ACHN (cell line): ENCODE measurements at regions not wholly inside any gene's neighbourhood (a gene's known extent, or its start where the extent isn't known, plus 50 kb on each side); places are given as distances from the start of the nearest gene placed in this dataset.

Experiments
- DNase-seq: peaks from one replicate; pipeline ENCODE4 v3.0.0-alpha.2; 2015
- in situ Hi-C: cut with HindIII; loops from 2 replicates; pipeline ENCODE4 v1.10.0; 2017; ENCODE audit warnings: low sequenced_read_pairs, low pct_ligation_motif_present, low pct_unique_long_range_greater_than_20kb

DNA sequence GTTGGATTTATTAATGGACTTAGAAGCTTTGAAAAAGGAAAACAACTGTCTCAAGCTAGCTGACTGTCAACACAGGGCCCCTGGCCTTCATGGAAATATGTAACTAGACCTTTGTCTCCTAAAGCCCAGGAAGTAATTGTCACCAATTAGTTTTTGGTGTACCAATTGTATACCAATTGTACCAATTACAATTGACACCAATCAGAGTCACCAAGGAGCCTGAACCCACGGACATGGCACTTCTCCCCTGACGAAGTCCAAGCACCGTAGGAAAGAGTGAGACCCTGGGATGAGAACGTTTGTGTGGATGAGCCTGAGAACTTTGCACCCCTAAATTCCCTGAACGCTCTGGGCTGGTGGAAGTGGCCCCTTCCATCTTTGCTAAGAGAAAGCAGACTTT, 129.0 kb downstream of the ENGASE start:
- in situ Hi-C loops = no loop called here
- DNase-seq = no peak

DNA sequence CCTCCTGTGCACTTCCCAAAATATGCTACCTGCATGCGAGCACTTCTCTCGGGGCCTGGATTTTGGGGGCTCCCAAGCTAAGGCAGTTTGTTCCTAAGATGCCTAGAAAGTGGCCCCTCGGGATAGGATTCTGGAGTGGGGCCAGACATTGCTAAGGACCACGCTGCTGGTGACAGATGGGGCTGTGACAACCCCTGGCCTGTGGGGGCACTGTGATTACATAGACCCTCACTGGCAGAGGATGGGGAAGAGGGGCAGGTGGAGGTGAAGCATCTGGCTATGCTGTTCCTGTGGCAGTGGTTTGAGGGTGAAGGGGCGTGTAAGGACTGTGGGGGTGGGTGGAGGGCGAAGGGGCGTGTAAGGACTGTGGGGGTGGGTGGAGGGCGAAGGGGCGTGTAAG, 128.4 kb downstream of the ENGASE start:
- DNase-seq = no peak
- in situ Hi-C loops = no loop called here

DNA sequence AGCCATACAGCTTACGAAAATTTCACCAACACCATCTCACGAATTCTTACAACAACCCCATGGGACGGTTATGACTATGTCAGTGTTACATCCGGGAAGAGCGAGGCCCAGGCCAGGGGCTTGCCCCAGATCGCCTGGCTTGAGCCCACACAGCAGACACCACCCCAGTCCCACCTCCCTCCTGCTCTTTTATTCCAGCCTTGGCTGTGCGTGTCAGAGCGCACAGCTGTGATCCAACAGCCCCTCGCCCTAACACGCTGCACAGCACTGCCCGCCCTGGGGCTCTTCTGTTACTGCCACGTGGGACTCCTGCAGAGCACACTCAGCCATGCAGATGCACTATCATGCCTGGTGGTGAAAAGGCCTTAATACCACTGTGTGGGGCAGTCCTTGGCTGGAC, 127.9 kb downstream of the ENGASE start:
- DNase-seq = no peak
- in situ Hi-C loops = no loop called here

DNA sequence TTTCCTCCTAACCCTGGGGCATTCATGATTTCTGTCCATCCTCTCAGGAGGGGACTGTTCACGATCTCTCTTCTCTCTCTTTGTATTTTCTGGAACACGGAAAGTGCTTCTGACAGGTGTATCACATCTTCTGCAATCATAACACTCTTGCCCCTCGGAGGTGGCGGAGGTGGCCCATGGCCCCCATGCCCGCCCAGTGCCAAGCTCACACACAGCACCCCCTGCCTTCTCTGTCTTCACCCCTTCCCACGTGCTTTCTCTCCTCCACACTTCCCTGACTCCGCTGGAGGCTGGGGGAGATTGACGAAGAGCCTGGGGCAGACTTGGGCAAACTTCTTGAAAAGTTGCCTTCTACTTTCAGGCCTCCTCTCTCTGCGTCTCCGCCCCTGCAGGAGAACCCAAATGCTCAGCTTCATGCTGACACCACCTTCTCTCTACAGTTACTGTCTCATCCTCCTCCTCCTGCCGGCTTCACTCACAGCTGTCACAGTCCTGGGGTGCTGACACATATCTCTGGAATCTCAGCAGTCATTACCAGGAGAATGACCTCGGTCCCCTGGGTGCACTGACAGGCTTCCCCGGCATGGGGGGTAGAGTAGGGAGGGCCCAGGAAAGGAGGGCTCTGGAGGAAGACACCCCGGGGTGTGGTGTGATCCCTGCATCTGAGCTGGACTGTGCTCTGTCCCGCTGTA, 127.1 kb downstream of the ENGASE start:
- in situ Hi-C loops = no loop called here
- peak; percentile 92 for DNase-seq

DNA sequence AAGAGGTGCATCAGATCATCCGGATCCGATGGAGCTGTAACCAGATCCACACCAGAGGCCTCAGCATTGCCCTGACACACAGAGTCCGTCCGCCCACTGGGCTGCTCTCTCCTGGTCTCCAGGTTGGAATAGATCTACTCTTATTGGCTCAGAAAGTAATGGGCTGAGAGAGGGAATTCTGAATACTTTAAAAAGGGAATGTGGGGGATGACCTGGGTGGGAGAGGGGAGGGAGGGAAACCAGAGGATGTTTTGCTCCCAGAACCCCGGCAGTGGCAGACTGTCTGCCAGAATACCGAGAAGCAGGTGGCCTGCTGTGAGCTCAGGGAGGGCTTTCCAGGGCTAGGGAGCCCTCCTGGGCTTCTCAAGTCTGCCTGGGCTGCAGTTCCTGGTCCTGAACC, 126.5 kb downstream of the ENGASE start:
- DNase-seq = no peak
- in situ Hi-C loops = no loop called here

DNA sequence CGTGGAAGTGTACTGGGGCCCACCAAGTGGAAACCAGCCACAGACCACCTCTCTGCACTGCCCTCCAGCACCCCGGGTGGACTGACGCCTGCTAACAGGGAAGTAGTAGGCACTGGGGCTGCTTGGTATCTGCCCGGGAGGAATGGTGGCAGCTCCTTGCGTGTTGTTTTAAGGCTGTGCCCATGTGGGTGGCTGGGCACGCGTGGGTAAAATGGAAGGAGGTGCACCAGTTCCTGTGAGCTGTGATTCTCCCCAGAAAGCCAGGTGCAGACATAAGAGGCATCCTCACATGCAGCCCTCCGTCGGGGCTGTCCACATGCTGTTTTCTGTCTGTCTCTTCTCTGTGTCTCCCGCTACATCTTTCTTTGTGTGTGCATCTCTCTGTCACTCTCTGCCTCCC, 122.3 kb downstream of the ENGASE start:
- in situ Hi-C loops = loop anchor here (25.0 kb wide), 2 partner anchors 115 to 190 kb away; no protein-coding TSS in a partner anchor
- DNase-seq = no peak

DNA sequence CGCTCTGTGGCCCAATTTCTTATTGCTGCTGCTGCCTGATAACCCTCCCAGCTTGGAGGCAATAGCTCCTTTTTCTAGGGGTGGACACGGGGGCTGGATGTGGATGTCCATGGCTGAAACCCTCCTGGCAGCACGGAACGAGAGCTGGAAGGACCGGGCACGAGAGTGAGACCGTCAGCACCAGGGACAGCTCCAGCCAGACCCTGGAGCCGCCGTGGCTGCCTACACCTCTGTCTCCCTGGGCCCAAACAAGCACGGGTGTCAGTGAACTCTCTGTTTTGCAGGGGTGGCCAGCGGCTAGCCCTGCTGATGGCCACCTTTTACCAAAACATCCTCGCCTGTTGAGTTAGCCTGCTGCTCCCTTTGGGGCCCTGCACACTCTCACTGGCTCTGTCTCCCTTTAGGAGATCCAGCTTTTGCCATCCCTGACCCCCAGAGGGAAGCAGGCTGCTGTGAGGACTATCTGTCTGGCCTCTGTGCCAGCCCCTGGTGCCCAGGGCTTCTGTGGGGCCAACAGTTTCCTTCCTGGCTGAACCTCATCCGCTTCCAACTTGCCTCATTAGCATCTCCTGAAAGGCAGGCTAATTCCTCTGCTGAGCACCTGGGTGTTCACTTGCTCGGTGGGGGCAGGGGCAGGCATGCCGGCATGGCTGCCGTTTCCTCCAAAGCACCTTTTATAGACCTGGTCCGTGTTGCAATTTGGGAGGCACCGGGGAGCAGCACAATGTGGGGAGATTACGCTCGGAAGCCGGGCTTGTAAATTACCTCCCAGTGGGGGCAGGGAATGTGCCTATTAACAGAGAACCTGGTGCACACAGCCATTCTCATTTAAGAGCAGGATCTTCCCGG, 118.1 kb downstream of the ENGASE start:
- DNase-seq = peak; percentile 64
- in situ Hi-C loops = loop anchor here (25.0 kb wide), 2 partner anchors 120 to 195 kb away; no protein-coding TSS in a partner anchor

DNA sequence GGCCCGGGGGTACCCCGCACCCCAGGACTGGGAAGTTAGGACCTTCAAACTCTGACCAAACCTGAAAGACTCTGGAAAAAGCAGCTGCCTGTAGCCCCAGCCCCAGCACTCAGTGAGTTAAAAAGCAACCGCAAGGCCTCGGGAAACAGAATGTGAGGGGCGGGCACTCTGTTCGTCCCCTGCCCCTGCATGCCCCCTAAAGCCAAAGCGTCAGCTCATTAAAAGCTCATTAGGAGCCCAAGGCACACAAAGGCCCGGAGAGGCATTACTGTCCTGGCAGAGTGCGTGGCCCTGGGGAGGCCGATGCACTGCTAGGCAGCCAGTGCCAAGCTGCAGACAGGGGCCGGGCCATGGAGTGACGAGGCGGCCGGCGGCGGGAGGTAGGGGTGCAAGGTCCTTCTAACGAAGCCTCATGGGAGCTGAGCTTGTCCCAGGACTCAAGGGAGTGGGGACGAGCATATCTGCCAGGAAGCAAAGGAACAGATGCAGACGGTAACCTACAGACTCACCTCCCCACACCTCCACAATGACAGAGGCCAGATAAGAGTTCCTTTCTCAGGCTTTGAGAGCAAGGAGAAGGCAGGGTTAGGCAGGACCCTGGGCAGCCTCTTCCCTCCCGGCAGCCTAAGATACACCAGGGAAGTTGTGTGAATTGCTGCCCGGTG, 116.8 kb downstream of the ENGASE start:
- no peak for DNase-seq
- in situ Hi-C loops = loop anchor here (25.0 kb wide), 2 partner anchors 121 to 196 kb away; no protein-coding TSS in a partner anchor

DNA sequence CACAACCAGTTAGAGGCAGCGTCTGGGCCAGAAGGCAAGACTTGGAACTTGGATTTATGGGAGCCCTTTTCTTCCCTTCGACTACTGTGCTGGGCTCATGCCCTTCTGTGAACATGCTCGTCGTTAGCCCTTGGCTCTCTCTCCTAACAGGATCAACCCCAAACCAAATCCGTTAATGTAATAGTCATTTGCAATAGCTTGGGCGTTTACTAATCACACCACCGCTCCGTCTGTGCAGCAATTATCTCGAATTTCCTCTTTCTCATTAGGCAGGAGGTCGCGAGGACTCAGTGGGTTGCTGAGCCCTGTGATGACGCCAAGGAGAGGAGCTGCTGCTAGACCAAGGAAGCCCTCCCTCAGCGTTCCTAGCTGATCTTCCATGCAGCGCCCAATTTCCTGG, 114.7 kb downstream of the ENGASE start:
- in situ Hi-C loops = loop anchor here (25.0 kb wide), 2 partner anchors 123 to 198 kb away; no protein-coding TSS in a partner anchor
- DNase-seq = no peak

DNA sequence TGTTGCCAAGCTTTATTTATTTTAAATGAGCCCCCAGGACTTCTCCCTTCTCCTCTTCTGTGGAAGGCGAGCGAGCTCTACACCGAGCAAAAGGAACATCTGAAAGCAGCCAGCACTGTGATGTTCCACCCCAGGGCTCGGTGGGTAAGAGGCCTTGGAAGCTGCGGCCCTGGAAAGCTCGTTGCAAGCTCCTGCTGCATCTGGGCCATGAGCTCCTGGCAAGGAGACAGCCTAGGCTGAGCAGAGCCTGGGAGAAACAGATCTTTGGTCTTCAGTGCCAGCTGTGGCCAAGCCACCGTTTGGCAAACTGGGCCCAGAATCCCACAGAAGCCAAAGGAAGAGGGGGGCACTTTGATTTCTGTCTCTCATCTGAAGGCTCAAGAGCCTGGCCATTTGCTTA, 114.1 kb downstream of the ENGASE start:
- no peak for DNase-seq
- in situ Hi-C loops = loop anchor here (25.0 kb wide), 2 partner anchors 124 to 199 kb away; no protein-coding TSS in a partner anchor

DNA sequence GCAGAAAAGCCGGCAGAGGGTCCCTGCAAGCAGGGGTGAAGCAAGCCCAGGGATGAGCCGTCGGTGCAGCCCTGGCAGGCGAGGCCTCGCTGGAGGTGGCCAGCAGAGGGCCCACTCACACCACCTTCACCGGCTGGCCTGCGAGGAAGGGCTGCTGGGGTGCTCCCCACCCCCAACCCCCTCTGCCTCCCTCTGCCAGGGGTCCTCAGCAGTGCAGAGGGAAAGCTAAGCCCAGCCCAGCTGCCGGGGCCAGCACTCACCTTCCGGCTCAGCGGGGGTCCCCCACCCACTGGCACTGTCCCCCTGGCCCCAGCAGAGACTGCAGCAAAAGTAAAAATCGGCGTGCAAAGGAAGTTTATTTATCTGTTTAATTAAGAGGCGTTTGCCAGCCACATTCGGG, 113.4 kb downstream of the ENGASE start:
- DNase-seq = peak; percentile 43
- in situ Hi-C loops = loop anchor here (25.0 kb wide), 2 partner anchors 124 to 199 kb away; no protein-coding TSS in a partner anchor

DNA sequence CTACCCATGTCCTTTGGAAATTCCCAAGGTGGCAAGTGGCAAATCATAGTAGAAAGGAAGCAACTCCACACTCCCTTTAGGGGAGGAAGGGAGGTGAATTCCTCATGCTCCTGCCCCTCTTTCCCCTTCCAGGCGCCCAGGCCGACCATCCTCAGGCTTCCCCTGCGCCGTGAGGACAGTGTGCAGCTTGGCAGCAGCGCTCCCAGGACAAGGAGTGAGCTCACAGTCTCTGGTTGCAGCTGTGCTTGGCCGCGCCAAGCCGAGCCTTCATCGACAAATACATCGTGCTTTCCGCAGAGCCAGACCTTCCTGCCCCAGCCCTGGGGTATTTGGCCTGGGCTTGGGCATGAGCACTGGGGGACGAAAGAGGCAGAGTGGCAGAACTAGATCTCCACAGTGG, 112.6 kb downstream of the ENGASE start:
- in situ Hi-C loops = loop anchor here (25.0 kb wide), 2 partner anchors 125 to 200 kb away; no protein-coding TSS in a partner anchor
- no peak for DNase-seq

DNA sequence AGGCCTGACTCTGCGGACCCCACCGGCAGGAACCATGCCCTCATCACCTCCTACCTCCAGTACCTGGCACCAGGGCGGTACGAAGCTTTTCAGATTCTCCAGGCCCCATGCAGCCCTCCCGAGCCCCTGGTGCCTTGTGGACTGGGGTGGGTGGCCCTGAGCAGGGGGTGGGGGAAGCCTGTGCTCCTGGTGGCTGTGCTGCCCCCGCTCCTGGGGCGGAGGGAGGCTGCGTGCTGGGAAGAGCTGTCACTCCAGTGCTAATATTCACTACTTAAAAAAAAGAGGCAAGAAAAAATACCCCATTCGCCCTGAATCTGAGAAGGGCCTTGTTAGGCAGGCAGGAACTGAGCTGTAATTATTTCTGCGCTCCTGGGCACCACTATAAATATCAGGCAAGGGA, 111.8 kb downstream of the ENGASE start:
- DNase-seq = no peak
- in situ Hi-C loops = loop anchor here (25.0 kb wide), 2 partner anchors 126 to 201 kb away; no protein-coding TSS in a partner anchor

DNA sequence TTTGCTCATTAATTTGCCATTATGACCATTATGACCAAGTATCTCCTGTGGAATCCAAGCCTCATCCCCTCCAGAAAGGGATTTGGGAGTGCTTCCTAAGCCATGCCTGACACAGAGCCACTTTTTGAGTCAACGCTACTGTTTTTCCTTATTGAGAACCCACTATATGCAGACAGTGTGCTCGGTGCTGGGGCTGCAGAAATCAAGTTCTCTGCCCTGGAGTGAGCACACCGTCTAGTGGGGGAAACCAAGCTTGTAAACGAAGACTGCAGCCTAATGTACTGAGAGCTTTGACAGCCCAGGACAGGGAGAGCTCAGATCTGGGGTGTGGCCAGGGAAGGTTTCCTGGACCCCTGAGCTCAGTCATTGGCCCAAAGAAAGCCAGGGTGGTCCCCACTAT, 111.0 kb downstream of the ENGASE start:
- DNase-seq = no peak
- in situ Hi-C loops = loop anchor here (25.0 kb wide), 2 partner anchors 127 to 202 kb away; no protein-coding TSS in a partner anchor

DNA sequence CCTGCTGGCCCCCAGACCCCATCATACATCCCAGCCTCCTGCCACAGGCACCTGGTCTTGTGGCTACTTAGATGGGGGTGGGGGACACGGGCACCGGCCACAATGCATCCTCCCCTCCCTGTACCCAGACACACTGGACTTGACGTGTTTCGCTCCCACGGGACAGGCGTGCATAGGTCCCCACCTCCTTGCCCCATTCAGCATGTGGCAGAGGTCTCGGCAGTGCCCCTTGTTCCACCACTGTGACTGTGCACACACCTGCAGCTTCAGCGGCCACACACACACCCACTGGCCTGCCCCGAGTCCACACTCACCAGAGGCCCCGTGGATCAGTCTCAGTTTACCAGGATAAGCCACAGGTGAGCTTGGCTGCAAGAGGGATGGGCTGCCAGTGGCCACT, 109.6 kb downstream of the ENGASE start:
- in situ Hi-C loops = loop anchor here (25.0 kb wide), 2 partner anchors 128 to 203 kb away; no protein-coding TSS in a partner anchor
- no peak for DNase-seq

DNA sequence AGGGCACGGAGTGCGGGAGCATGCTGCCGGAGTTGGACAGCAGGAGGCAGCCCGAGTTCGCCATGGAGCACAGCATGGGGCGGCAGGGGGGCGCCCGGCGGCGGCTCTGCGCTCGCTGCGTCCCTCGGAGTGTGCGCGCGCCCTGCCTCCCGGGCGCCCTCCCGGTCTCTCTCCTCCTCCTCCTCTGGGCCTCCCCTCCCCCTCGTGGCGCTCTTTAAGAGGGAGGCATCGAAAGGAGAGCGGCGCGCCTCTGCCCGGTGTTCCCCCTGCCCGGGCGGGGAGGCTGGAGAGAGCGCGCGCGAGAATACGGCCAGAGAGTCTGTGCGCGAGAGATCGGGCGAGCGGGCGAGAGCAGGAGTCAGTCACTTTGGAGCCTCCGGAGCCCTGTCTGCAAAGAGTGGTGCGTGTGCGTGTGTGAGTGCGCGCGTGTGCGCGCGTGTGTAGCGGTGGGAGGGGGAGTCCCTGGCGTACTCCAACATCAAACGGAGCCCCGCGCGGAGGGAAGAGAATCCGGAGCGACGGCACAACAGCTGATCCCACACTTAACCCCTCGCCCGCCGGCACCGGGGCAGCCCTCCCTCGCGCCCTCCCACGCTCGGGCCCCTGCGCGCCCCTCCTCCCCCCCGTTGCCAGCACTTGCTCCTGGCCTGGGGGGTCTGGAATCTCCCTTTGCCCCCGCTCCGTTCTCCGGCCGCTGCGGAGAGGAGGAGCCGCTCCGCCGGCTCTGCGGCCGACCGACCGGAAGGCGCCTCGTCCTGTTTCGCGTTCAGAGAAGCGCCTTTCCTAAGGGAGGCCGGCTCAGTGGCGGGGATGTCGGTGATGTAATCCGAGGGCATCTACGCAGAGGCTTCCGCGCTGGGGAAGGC, 108.9 kb downstream of the ENGASE start:
- in situ Hi-C loops = loop anchor here (25.0 kb wide), 2 partner anchors 129 to 204 kb away; no protein-coding TSS in a partner anchor
- no peak for DNase-seq

DNA sequence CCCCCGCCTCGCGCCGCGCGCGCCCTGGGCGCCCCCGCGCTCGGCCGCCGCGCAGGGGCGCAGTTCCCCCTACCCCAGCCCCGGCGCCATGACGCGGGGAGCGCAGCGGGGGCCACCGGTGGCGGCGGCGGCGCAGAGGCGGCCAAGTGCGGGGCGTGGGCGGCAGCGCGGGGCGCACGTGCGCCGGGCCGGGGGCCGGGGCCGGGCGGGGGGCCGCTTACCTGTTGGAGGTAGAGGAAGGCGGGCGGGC, 108.3 kb downstream of the ENGASE start:
- DNase-seq = no peak
- in situ Hi-C loops = loop anchor here (25.0 kb wide), 2 partner anchors 129 to 204 kb away; no protein-coding TSS in a partner anchor
